ENCODE measurements at regions not wholly inside any gene's neighbourhood (a gene's known extent, or its start where the extent isn't known, plus 50 kb on each side); places are given as distances from the start of the nearest gene placed in this dataset.

GRCh38 chr6:25118038-25118437, 161.1 kb upstream of the CARMIL1 start:
- TF ChIP-seq CTCF (conservative IDR thresholded peaks at IDR 0.05; ENCODE audit: low read length) (no peak), EZH2phosphoT487 (IDR thresholded peaks at IDR 0.05; ENCODE audit: borderline replicate concordance) (no peak)

All from Loucy (cell line).